Panc1 (cell line): ENCODE measurements at regions not wholly inside any gene's neighbourhood (a gene's known extent, or its start where the extent isn't known, plus 50 kb on each side); places are given as distances from the start of the nearest gene placed in this dataset.

Source experiments
- CTCF ChIP-seq: fragments of 450-650 bp; IDR thresholded peaks from 2 replicates; pipeline ENCODE4 v1.5.1; 2017; ENCODE audit warnings: mild to moderate bottlenecking
- SIN3A ChIP-seq: IDR thresholded peaks from 2 replicates; pipeline ENCODE4 v1.6.1; 2012; ENCODE audit warnings: low read depth, mild to moderate bottlenecking, low read length, moderate library complexity, borderline replicate concordance; ENCODE audit not compliant: insufficient read depth

GRCh38 chr6:126913651-126914050 lies 204.8 kb upstream of the RSPO3 start:
- TF ChIP-seq CTCF (no peak), SIN3A (no peak)
